GM23248 (cell line): ENCODE measurements at regions not wholly inside any gene's neighbourhood (a gene's known extent, or its start where the extent isn't known, plus 50 kb on each side); places are given as distances from the start of the nearest gene placed in this dataset.

ENCODE experiments used
- DNase-seq: peaks from one replicate; pipeline ENCODE4 v3.0.0-alpha.2; 2015
- H2AFZ ChIP-seq: fragments of 200-600 bp; sonication (generic); 2 replicates; pipeline ENCODE4 v1.6.1; 2016; ENCODE audit warnings: antibody characterized with exemption
- H3F3A ChIP-seq: fragments of 200-600 bp; sonication (generic); 2 replicates; pipeline ENCODE4 v1.6.1; 2016; ENCODE audit warnings: mild to moderate bottlenecking, antibody characterized with exemption, mixed run types; ENCODE audit not compliant: insufficient read depth
- H3K27ac ChIP-seq: fragments of 200-600 bp; sonication (generic); 2 replicates; pipeline ENCODE4 v1.5.1; 2016; ENCODE audit warnings: mild to moderate bottlenecking
- H3K27me3 ChIP-seq: fragments of 200-600 bp; sonication (generic); replicated peaks from 2 replicates; pipeline ENCODE4 v1.6.1; 2016; ENCODE audit warnings: mild to moderate bottlenecking; ENCODE audit not compliant: insufficient read depth
- H3K36me3 ChIP-seq: fragments of 200-600 bp; sonication (generic); 2 replicates; pipeline ENCODE4 v1.6.1; 2016; ENCODE audit warnings: low read depth, mild to moderate bottlenecking
- H3K4me1 ChIP-seq: fragments of 200-600 bp; sonication (generic); 2 replicates; pipeline ENCODE4 v1.6.1; 2016; ENCODE audit warnings: mild to moderate bottlenecking; ENCODE audit not compliant: insufficient read depth
- H3K4me2 ChIP-seq: fragments of 200-600 bp; sonication (generic); one replicate; pipeline ENCODE4 v1.6.1; 2016; ENCODE audit warnings: mild to moderate bottlenecking; ENCODE audit not compliant: unreplicated experiment
- H3K4me3 ChIP-seq: fragments of 200-600 bp; sonication (generic); 2 replicates; pipeline ENCODE4 v1.5.1; 2016; ENCODE audit warnings: mild to moderate bottlenecking
- H3K79me2 ChIP-seq: fragments of 200-600 bp; sonication (generic); 2 replicates; pipeline ENCODE4 v1.6.1; 2016; ENCODE audit warnings: mild to moderate bottlenecking; ENCODE audit not compliant: insufficient read depth
- H3K9ac ChIP-seq: fragments of 200-600 bp; sonication (generic); 2 replicates; pipeline ENCODE4 v1.6.1; 2016; ENCODE audit warnings: mild to moderate bottlenecking
- H3K9me2 ChIP-seq: fragments of 200-600 bp; sonication (generic); 2 replicates; pipeline ENCODE4 v1.6.1; 2016; ENCODE audit warnings: mixed run types, mild to moderate bottlenecking, moderate library complexity; ENCODE audit not compliant: insufficient read depth
- H3K9me3 ChIP-seq: fragments of 200-600 bp; sonication (generic); one replicate; pipeline ENCODE4 v1.6.1; 2017; ENCODE audit warnings: low read depth
- H4K20me1 ChIP-seq: fragments of 200-600 bp; sonication (generic); 2 replicates; pipeline ENCODE4 v1.6.0; 2016; ENCODE audit not compliant: insufficient read depth
- EZH2 ChIP-seq: fragments of 200-600 bp; sonication (generic); IDR thresholded peaks from 2 replicates; pipeline ENCODE4 v1.6.1; 2018; ENCODE audit warnings: antibody characterized with exemption, mild to moderate bottlenecking; ENCODE audit not compliant: insufficient read depth, poor library complexity, severe bottlenecking
- EZH2phosphoT487 ChIP-seq: fragments of 200-600 bp; sonication (generic); IDR thresholded peaks from 2 replicates; pipeline ENCODE4 v1.6.1; 2018; ENCODE audit warnings: antibody characterized with exemption, moderate library complexity, mild to moderate bottlenecking, low read depth; ENCODE audit not compliant: insufficient read depth
- WGBS, 2 experiments: methylation state at CpG; one replicate each; pipeline ENCODE4 v1.1.6; 2015 to 2017; ENCODE audit warnings: low lambda C conversion rate in 2 of 2, low coverage in 1 of 2; ENCODE audit errors: missing lambda C conversion rate in 2 of 2; 5-methylcytosine and 5-hydroxymethylcytosine counted together
- in situ Hi-C: fragments of 300-500 bp; cut with MboI; formaldehyde crosslinking; loops from 2 replicates; pipeline ENCODE4 v1.15.0; 2020

GRCh38 chrX:63470506-63470905, 119.4 kb upstream of the SPIN4 start:
- H3K4me3 ChIP-seq = no peak overlapping the region
- H3K27me3 ChIP-seq = no peaks in the 10 kb centered on the region
- no peak overlapping the region for H3K27ac ChIP-seq
- in situ Hi-C loops = no loop called here
- no peaks in the 10 kb centered on the region for H3K36me3 ChIP-seq
- H3K4me1 ChIP-seq = no peaks in the 10 kb centered on the region
- TF ChIP-seq EZH2 (no peak), EZH2phosphoT487 (no peak)
- no peaks in the 10 kb centered on the region for H3K9me2 ChIP-seq
- H3K9ac ChIP-seq = no peak overlapping the region
- no peaks in the 10 kb centered on the region for H3K9me3 ChIP-seq
- no peaks in the 10 kb centered on the region for H4K20me1 ChIP-seq
- WGBS, 2 experiments = 72 to 97% methylated on average over 3 to 4 of the region's 4 CpGs
- H2AFZ ChIP-seq = no peak overlapping the region
- DNase-seq = no peak
- no peak overlapping the region for H3K4me2 ChIP-seq
- no peaks in the 10 kb centered on the region for H3F3A ChIP-seq
- no peaks in the 10 kb centered on the region; the same call in 1 of the 2 replicates for H3K79me2 ChIP-seq

GRCh38 chrX:63466690-63467089, 115.6 kb upstream of the SPIN4 start:
- H3K9me3 ChIP-seq = no peaks in the 10 kb centered on the region
- 35 to 46% methylated on average over 2 to 3 of the region's 4 CpGs for WGBS, 2 experiments
- H3F3A ChIP-seq = no peaks in the 10 kb centered on the region
- H3K4me2 ChIP-seq = no peak overlapping the region
- in situ Hi-C loops = no loop called here
- no peak overlapping the region for H3K4me3 ChIP-seq
- H4K20me1 ChIP-seq = no peaks in the 10 kb centered on the region
- H3K9ac ChIP-seq = no peak overlapping the region
- no peak overlapping the region for H3K27ac ChIP-seq
- H3K79me2 ChIP-seq = no peaks in the 10 kb centered on the region; the same call in 1 of the 2 replicates
- H3K27me3 ChIP-seq = no peaks in the 10 kb centered on the region
- H2AFZ ChIP-seq = no peak overlapping the region
- H3K36me3 ChIP-seq = no peaks in the 10 kb centered on the region
- H3K4me1 ChIP-seq = no peaks in the 10 kb centered on the region
- H3K9me2 ChIP-seq = no peaks in the 10 kb centered on the region
- TF ChIP-seq EZH2phosphoT487 (no peak), EZH2 (no peak)
- no peak for DNase-seq

GRCh38 chrX:63458981-63459380, 107.8 kb upstream of the SPIN4 start:
- Histone ChIP-seq H3K79me2 (no peaks in the 10 kb centered on the region), H3K9me2 (no peaks in the 10 kb centered on the region), H3K27me3 (no peaks in the 10 kb centered on the region), H3K36me3 (no peaks in the 10 kb centered on the region), H3K27ac (no peak overlapping the region), H4K20me1 (no peaks in the 10 kb centered on the region), H3K4me1 (no peaks in the 10 kb centered on the region), H2AFZ (no peak overlapping the region), H3K9me3 (no peaks in the 10 kb centered on the region), H3F3A (no peaks in the 10 kb centered on the region), H3K4me3 (no peak overlapping the region), H3K9ac (no peak overlapping the region), H3K4me2 (no peak overlapping the region)
- WGBS, 2 experiments = 0 to 7% methylated on average over 1 of the region's 1 CpG
- in situ Hi-C loops = no loop called here
- TF ChIP-seq EZH2 (no peak), EZH2phosphoT487 (no peak)
- DNase-seq = no peak

- no peak overlapping the region for H3K4me3 ChIP-seq
- DNase-seq = no peak
- H3F3A ChIP-seq = no peaks in the 10 kb centered on the region
- WGBS, 2 experiments = 92 to 94% methylated on average over 2 to 3 of the region's 3 CpGs
- H3K4me2 ChIP-seq = no peak overlapping the region
- H4K20me1 ChIP-seq = no peaks in the 10 kb centered on the region
- no peak overlapping the region for H3K27ac ChIP-seq
- no peak for TF ChIP-seq EZH2phosphoT487
- TF ChIP-seq EZH2 = no peak
- H3K79me2 ChIP-seq = no peaks in the 10 kb centered on the region
- H2AFZ ChIP-seq = no peak overlapping the region
- H3K27me3 ChIP-seq = no peaks in the 10 kb centered on the region
- H3K36me3 ChIP-seq = no peaks in the 10 kb centered on the region
- no peaks in the 10 kb centered on the region for H3K9me2 ChIP-seq
- no peak overlapping the region for H3K9ac ChIP-seq
- H3K4me1 ChIP-seq = no peaks in the 10 kb centered on the region
- in situ Hi-C loops = no loop called here
- H3K9me3 ChIP-seq = no peaks in the 10 kb centered on the region
These were observed 102.4 kb upstream of the SPIN4 start for GRCh38 chrX:63453571-63453970.

- in situ Hi-C loops = no loop called here
- TF ChIP-seq EZH2 = no peak
- no peak for TF ChIP-seq EZH2phosphoT487
- DNase-seq = no peak
These were observed 90.6 kb upstream of the SPIN4 start for GRCh38 chrX:63441717-63442116.

More at GRCh38 chrX:63441717-63442116, 90.6 kb upstream of the SPIN4 start:
- no peaks in the 10 kb centered on the region for H3K36me3 ChIP-seq
- no peak overlapping the region for H3K27ac ChIP-seq
- no peaks in the 10 kb centered on the region for H4K20me1 ChIP-seq
- H3K4me1 ChIP-seq = no peaks in the 10 kb centered on the region
- no peaks in the 10 kb centered on the region for H3K9me2 ChIP-seq
- H3F3A ChIP-seq = no peaks in the 10 kb centered on the region
- H3K4me2 ChIP-seq = no peak overlapping the region
- H3K79me2 ChIP-seq = peaks cover 7% of the 10 kb centered on the region
- H3K4me3 ChIP-seq = no peak overlapping the region
- H3K9ac ChIP-seq = no peak overlapping the region
- no peaks in the 10 kb centered on the region for H3K9me3 ChIP-seq
- H2AFZ ChIP-seq = no peak overlapping the region
- 100% methylated on average over 2 of the region's 2 CpGs for WGBS, 2 experiments
- no peaks in the 10 kb centered on the region for H3K27me3 ChIP-seq
